GM12878 (cell line): ENCODE measurements at regions not wholly inside any gene's neighbourhood (a gene's known extent, or its start where the extent isn't known, plus 50 kb on each side); places are given as distances from the start of the nearest gene placed in this dataset.

Source experiments
- ATAC-seq: fragments of 200-7000 bp; cut with Tn5 transposase; 3 replicates; pipeline ENCODE4 v1.9.1; 2020; ENCODE audit warnings: mild to moderate bottlenecking, moderate library complexity
- BruUV-seq: library from RNA; stranded (reverse); fragments of 400-500 nt; replicated peaks from 2 replicates; lab custom pipeline; 2021; lab: Mats Ljungman, UMichigan
- CTCF ChIA-PET: fragments of 300-600 bp; sonication (Branson Sonifier 250); formaldehyde crosslinking; extraction: SDS; loops from one replicate; lab custom pipeline; 2021; ENCODE audit warnings: inconsistent platforms; lab: Yijun Ruan, JAX
- POLR2A ChIA-PET: fragments of 350-600 bp; formaldehyde crosslinking; extraction: SDS; loops from one replicate; lab custom pipeline; 2021; ENCODE audit warnings: inconsistent platforms; lab: Charles Lee
- RAD21 ChIA-PET: fragments of 300-600 bp; sonication (Branson Sonifier 250); formaldehyde crosslinking; loops from one replicate; lab custom pipeline; 2023; ENCODE audit warnings: antibody characterized with exemption; ENCODE audit not compliant: unreplicated experiment; lab: Charles Lee
- SMC1A ChIA-PET: fragments of 300-600 bp; sonication (Branson Sonifier 250); formaldehyde crosslinking; loops from one replicate; lab custom pipeline; 2023; ENCODE audit not compliant: unreplicated experiment, uncharacterized antibody; lab: Charles Lee
- DNase-seq: peaks from one replicate; pipeline ENCODE4 v3.0.0-alpha.2; 2011; ENCODE audit warnings: low read depth, low spot score
- FAIRE-seq: peaks from 3 replicates; lab custom pipeline; 2011; peaks lifted over from hg19 to GRCh38; lab: Jason Lieb, UNC
- H2AFZ ChIP-seq: 2 replicates; pipeline ENCODE4 v1.6.0; 2011; ENCODE audit warnings: low read depth, low read length, control low read depth; ENCODE audit not compliant: control insufficient read depth
- H3K27ac ChIP-seq: 2 replicates; pipeline ENCODE4 v1.5.1; 2011; ENCODE audit warnings: control low read depth; ENCODE audit not compliant: control insufficient read depth, insufficient read depth
- H3K27me3 ChIP-seq, 2 experiments: replicated peaks in 1 of 2; 2 replicates each; pipeline versions ENCODE4 v1.6.0 to v1.6.1; 2011; ENCODE audit warnings: low read length in 1 of 2; ENCODE audit not compliant: control insufficient read depth in 2 of 2, insufficient read depth in 2 of 2
- H3K36me3 ChIP-seq, 2 experiments: 2 replicates each; pipeline ENCODE4 v1.5.1; 2011; ENCODE audit warnings: low read length in 1 of 2; ENCODE audit not compliant: control insufficient read depth in 2 of 2, insufficient read depth in 2 of 2
- H3K4me1 ChIP-seq: 2 replicates; pipeline ENCODE4 v1.6.1; 2011; ENCODE audit warnings: mild to moderate bottlenecking, low read length, moderate library complexity, mixed read lengths; ENCODE audit not compliant: control insufficient read depth, insufficient read depth
- H3K4me2 ChIP-seq: 2 replicates; pipeline ENCODE4 v1.6.0; 2011; ENCODE audit warnings: control low read depth; ENCODE audit not compliant: control insufficient read depth, insufficient read depth
- H3K4me3 ChIP-seq: fragments of 200-600 bp; sonication (generic); 2 replicates; pipeline ENCODE4 v1.5.1; 2016
- H3K79me2 ChIP-seq: 2 replicates; pipeline ENCODE4 v1.6.0; 2011; ENCODE audit warnings: low read length; ENCODE audit not compliant: control insufficient read depth, insufficient read depth
- H3K9ac ChIP-seq: 2 replicates; pipeline ENCODE4 v1.8.0; 2011; ENCODE audit warnings: low read length, control low read depth, mixed read lengths; ENCODE audit not compliant: control insufficient read depth, insufficient read depth
- H3K9me3 ChIP-seq: replicated peaks from 3 replicates; pipeline ENCODE4 v1.5.1; 2011; ENCODE audit warnings: mild to moderate bottlenecking, low read length; ENCODE audit not compliant: control insufficient read depth, insufficient read depth
- H4K20me1 ChIP-seq: 2 replicates; pipeline ENCODE4 v1.6.0; 2011; ENCODE audit not compliant: control insufficient read depth, insufficient read depth
- BHLHE40 ChIP-seq, 2 experiments: fragments of 450-650 bp in 1 of 2; IDR thresholded peaks; 2 replicates each; pipeline ENCODE4 v1.6.1; 2011 to 2017; ENCODE audit warnings: low read depth in 2 of 2, borderline replicate concordance in 1 of 2, improper control_type of control experiment in 1 of 2, low read length in 1 of 2, mild to moderate bottlenecking in 1 of 2
- EED ChIP-seq: sonication (generic); IDR thresholded peaks from 2 replicates; pipeline ENCODE4 v1.6.1; 2016; ENCODE audit warnings: antibody characterized with exemption, low read depth
- GABPA ChIP-seq: IDR thresholded peaks from 2 replicates; pipeline ENCODE4 v1.6.1; 2014; ENCODE audit warnings: antibody characterized with exemption, low read depth, mild to moderate bottlenecking, inconsistent platforms
- MEF2A ChIP-seq: IDR thresholded peaks from 2 replicates; pipeline ENCODE4 v1.6.1; 2011; ENCODE audit warnings: low read depth, mild to moderate bottlenecking, low read length, moderate library complexity; ENCODE audit not compliant: insufficient read depth
- RBBP5 ChIP-seq: fragments of 200-600 bp; sonication (generic); conservative IDR thresholded peaks from 2 replicates; pipeline ENCODE4 v1.6.1; 2016
- RCOR1 ChIP-seq: conservative IDR thresholded peaks from 2 replicates; pipeline ENCODE4 v1.6.1; 2012; ENCODE audit warnings: low read depth, low read length, improper control_type of control experiment
- SRF ChIP-seq, 2 experiments: IDR thresholded peaks; 2 replicates each; pipeline ENCODE4 v1.6.1; 2011; ENCODE audit warnings: low read depth in 2 of 2, low read length in 2 of 2, mild to moderate bottlenecking in 1 of 2, moderate library complexity in 1 of 2
- SUPT20H ChIP-seq: IDR thresholded peaks from 2 replicates; pipeline ENCODE4 v1.6.1; 2011; ENCODE audit warnings: low read depth, mild to moderate bottlenecking, low read length, moderate library complexity, borderline replicate concordance; ENCODE audit not compliant: control insufficient read depth
- SUZ12 ChIP-seq: fragments of 200-600 bp; sonication (generic); IDR thresholded peaks from one replicate; pipeline ENCODE4 v1.6.1; 2018; ENCODE audit warnings: antibody characterized with exemption, mild to moderate bottlenecking; ENCODE audit not compliant: unreplicated experiment
- TCF12 ChIP-seq: IDR thresholded peaks from 2 replicates; pipeline ENCODE4 v1.6.1; 2011; ENCODE audit warnings: low read depth, mild to moderate bottlenecking, low read length
- ZNF217 ChIP-seq: fragments of 450-650 bp; IDR thresholded peaks from 2 replicates; pipeline ENCODE4 v1.6.1; 2017; ENCODE audit warnings: antibody characterized with exemption, mild to moderate bottlenecking
- in situ Hi-C: fragments of 300-500 bp; cut with MboI; formaldehyde crosslinking; loops from 9 replicates; pipeline ENCODE4 v1.14.3; 2018; ENCODE audit warnings: mixed read lengths
- intact Hi-C: fragments of 100-400 bp; cut with micrococcal nuclease; formaldehyde crosslinking; loops from one replicate; pipeline ENCODE4 v1.14.2; 2022; ENCODE audit not compliant: unreplicated experiment
- TF ChIP-seq, protein P1 (sequence below): fragments of 150-350 bp; IDR thresholded peaks from 2 replicates; pipeline ENCODE4 v1.6.1; 2016; ENCODE audit warnings: low read depth, low read length

DNA sequence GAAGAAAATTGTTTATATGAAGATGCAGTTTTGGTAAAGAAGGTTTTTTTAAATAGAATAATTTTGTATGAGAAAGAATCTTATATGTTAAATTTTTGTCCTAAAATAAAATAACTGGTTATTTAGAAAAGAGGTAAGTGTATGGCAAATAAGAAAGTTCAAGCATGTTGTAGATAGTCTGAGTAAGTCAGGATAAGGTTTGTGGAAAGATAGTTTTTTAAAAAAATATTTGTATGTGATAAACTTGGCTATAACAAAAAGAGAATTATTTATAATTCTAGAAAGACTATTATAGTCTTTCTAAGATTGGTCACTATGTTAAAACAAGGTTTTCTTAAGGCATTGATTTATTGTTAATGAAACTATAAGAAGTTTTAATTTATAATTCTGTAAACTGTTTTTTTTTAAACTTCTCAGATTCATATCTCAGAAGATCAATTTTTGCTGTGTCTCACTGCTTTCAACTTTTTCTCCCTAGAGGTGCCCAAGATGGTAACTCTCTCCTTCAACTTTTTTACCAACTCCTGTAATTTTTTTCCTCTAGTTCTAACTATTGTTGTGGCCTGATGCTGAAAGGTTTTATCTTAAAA is 698.6 kb downstream of the CCSER2 start:
- ChIA-PET RAD21 (no interaction called here), CTCF (no interaction called here), SMC1A (no interaction called here), POLR2A (no interaction called here)
- no peaks in the 10 kb centered on the region for H3K36me3 ChIP-seq
- H3K27me3 ChIP-seq, result no peaks in the 10 kb centered on the region
- no TSS peak for BruUV-seq
- no peak overlapping the region for H2AFZ ChIP-seq
- intact Hi-C loops, result no loop called here
- no peaks in the 10 kb centered on the region for H3K79me2 ChIP-seq
- in situ Hi-C loops, result no loop called here
- H3K27ac ChIP-seq, result no peak overlapping the region
- H3K4me2 ChIP-seq, result no peak overlapping the region
- no peaks in the 10 kb centered on the region for H3K9me3 ChIP-seq
- no peaks in the 10 kb centered on the region for H3K4me1 ChIP-seq
- H3K9ac ChIP-seq, result no peak overlapping the region
- DNase-seq (no peak), FAIRE-seq (no peak), ATAC-seq (no peak)
- H3K4me3 ChIP-seq, result no peak overlapping the region
- TF ChIP-seq SUPT20H, result no peak
- TF ChIP-seq SUZ12, result no peak
- TF ChIP-seq, protein P1, sequence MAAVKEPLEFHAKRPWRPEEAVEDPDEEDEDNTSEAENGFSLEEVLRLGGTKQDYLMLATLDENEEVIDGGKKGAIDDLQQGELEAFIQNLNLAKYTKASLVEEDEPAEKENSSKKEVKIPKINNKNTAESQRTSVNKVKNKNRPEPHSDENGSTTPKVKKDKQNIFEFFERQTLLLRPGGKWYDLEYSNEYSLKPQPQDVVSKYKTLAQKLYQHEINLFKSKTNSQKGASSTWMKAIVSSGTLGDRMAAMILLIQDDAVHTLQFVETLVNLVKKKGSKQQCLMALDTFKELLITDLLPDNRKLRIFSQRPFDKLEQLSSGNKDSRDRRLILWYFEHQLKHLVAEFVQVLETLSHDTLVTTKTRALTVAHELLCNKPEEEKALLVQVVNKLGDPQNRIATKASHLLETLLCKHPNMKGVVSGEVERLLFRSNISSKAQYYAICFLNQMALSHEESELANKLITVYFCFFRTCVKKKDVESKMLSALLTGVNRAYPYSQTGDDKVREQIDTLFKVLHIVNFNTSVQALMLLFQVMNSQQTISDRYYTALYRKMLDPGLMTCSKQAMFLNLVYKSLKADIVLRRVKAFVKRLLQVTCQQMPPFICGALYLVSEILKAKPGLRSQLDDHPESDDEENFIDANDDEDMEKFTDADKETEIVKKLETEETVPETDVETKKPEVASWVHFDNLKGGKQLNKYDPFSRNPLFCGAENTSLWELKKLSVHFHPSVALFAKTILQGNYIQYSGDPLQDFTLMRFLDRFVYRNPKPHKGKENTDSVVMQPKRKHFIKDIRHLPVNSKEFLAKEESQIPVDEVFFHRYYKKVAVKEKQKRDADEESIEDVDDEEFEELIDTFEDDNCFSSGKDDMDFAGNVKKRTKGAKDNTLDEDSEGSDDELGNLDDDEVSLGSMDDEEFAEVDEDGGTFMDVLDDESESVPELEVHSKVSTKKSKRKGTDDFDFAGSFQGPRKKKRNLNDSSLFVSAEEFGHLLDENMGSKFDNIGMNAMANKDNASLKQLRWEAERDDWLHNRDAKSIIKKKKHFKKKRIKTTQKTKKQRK, result no peak
- no peak for TF ChIP-seq GABPA
- no peak for TF ChIP-seq BHLHE40 (IDR thresholded peaks at IDR 0.05; ENCODE audit: borderline replicate concordance in 1 of 2, low read depth in 2 of 2, low read length in 1 of 2)
- no peak for TF ChIP-seq MEF2A
- no peak for TF ChIP-seq RCOR1
- no peak for TF ChIP-seq TCF12
- TF ChIP-seq RBBP5, result no peak
- TF ChIP-seq SRF (IDR thresholded peaks at IDR 0.05; ENCODE audit: low read depth in 2 of 2, low read length in 2 of 2), result no peak
- no peak for TF ChIP-seq EED
- TF ChIP-seq ZNF217, result no peak
- TF ChIP-seq, all 136 proteins: peak for 0
- H4K20me1 ChIP-seq, result no peaks in the 10 kb centered on the region
